K562 (cell line): ENCODE measurements at regions not wholly inside any gene's neighbourhood (a gene's known extent, or its start where the extent isn't known, plus 50 kb on each side); places are given as distances from the start of the nearest gene placed in this dataset.

Experiments
- ATAC-seq: fragments of 200-7000 bp; cut with Tn5 transposase; 3 replicates; pipeline ENCODE4 v1.9.1; 2020; ENCODE audit warnings: moderate library complexity
- BruUV-seq: library from RNA; stranded (reverse); fragments of 400-500 nt; replicated peaks from 2 replicates; lab custom pipeline; 2021; lab: Mats Ljungman, UMichigan
- CTCF ChIA-PET: fragments of 300-600 bp; formaldehyde crosslinking; extraction: SDS; loops from one replicate; lab custom pipeline; 2021; ENCODE audit warnings: low intra/inter-chr PET ratio; lab: Yijun Ruan, JAX
- POLR2A ChIA-PET: fragments of 300-600, 350-650 bp; sonication (Branson Sonifier 250); formaldehyde crosslinking; extraction: SDS; loops from one replicate; lab custom pipeline; 2021; ENCODE audit warnings: antibody characterized with exemption, inconsistent platforms; lab: Yijun Ruan, JAX
- DNase-seq, 4 experiments: peaks; one replicate each; pipeline versions ENCODE4 v3.0.0 to v3.0.0-alpha.2; 2011 to 2018; ENCODE audit warnings: low spot score in 3 of 4, mixed read lengths in 3 of 4; ENCODE audit errors: extremely low read depth in 1 of 4
- FAIRE-seq: peaks from 2 replicates; lab custom pipeline; 2011; peaks lifted over from hg19 to GRCh38; lab: Jason Lieb, UNC
- H2AFZ ChIP-seq: 2 replicates; pipeline ENCODE4 v1.6.0; 2011; ENCODE audit warnings: low read depth, low read length, control low read depth, inconsistent platforms
- H3K27ac ChIP-seq: fragments of 200-600 bp; 3 replicates; pipeline ENCODE4 v1.8.0; 2011; ENCODE audit warnings: low read depth, mild to moderate bottlenecking, control low read depth, inconsistent platforms, low read length, moderate library complexity, mixed read lengths; ENCODE audit errors: extremely low read depth
- H3K27me3 ChIP-seq, 2 experiments: fragments of 300-600 bp in 1 of 2; 2 replicates in 1 of 2; 3 replicates in 1 of 2; pipeline versions ENCODE4 v1.6.0 to v1.8.0; 2011; ENCODE audit warnings: inconsistent platforms in 2 of 2, low read length in 2 of 2, mild to moderate bottlenecking in 1 of 2, mixed read lengths in 1 of 2, moderate library complexity in 1 of 2; ENCODE audit not compliant: control insufficient read depth in 2 of 2, insufficient read depth in 2 of 2
- H3K36me3 ChIP-seq: fragments of 300-600 bp; 3 replicates; pipeline ENCODE4 v1.8.0; 2011; ENCODE audit warnings: mild to moderate bottlenecking, low read length, inconsistent platforms; ENCODE audit not compliant: control insufficient read depth, insufficient read depth
- H3K4me1 ChIP-seq, 2 experiments: fragments of 200-600 bp in 1 of 2; replicated peaks in 1 of 2; 2 replicates in 1 of 2; 3 replicates in 1 of 2; pipeline versions ENCODE4 v1.5.1 to v1.8.0; 2011; ENCODE audit warnings: inconsistent platforms in 2 of 2, low read length in 2 of 2, mild to moderate bottlenecking in 1 of 2, mixed read lengths in 1 of 2, moderate library complexity in 1 of 2; ENCODE audit not compliant: control insufficient read depth in 2 of 2, insufficient read depth in 2 of 2
- H3K4me2 ChIP-seq: 2 replicates; pipeline ENCODE4 v1.6.1; 2011; ENCODE audit warnings: low read length, control low read depth, inconsistent platforms, mixed read lengths; ENCODE audit not compliant: insufficient read depth
- H3K4me3 ChIP-seq: fragments of 200-600 bp; sonication (generic), shearing (Covaris generic); 2 replicates; pipeline ENCODE4 v1.5.1; 2016; ENCODE audit warnings: control low read depth, inconsistent platforms
- H3K79me2 ChIP-seq: fragments of 200-600 bp; 3 replicates; pipeline ENCODE4 v1.8.0; 2011; ENCODE audit warnings: low read length, inconsistent platforms; ENCODE audit not compliant: control insufficient read depth, insufficient read depth
- H3K9ac ChIP-seq, 2 experiments: 2 replicates each; pipeline versions ENCODE4 v1.6.0 to v1.6.1; 2011; ENCODE audit warnings: low read depth in 2 of 2, low read length in 2 of 2, control low read depth in 1 of 2, inconsistent platforms in 1 of 2, mild to moderate bottlenecking in 1 of 2, mixed read lengths in 1 of 2; ENCODE audit not compliant: insufficient read depth in 1 of 2
- H3K9me1 ChIP-seq: one replicate; pipeline ENCODE4 v1.6.0; 2011; ENCODE audit warnings: inconsistent platforms, mild to moderate bottlenecking, low read length, moderate library complexity; ENCODE audit not compliant: control insufficient read depth, insufficient read depth
- H3K9me3 ChIP-seq: replicated peaks from 2 replicates; pipeline ENCODE4 v1.5.1; 2011; ENCODE audit warnings: low read depth, low read length, inconsistent platforms; ENCODE audit not compliant: control insufficient read depth, insufficient read depth
- H4K20me1 ChIP-seq: replicated peaks from 2 replicates; pipeline ENCODE4 v1.6.1; 2011; ENCODE audit warnings: low read length, inconsistent platforms, mixed read lengths; ENCODE audit not compliant: control insufficient read depth, insufficient read depth
- CBFB ChIP-seq: sonication (generic); formaldehyde crosslinking; IDR thresholded peaks from 2 replicates; pipeline ENCODE4 v1.4.0; 2020; ENCODE audit warnings: mild to moderate bottlenecking, missing genetic modification reagents
- CEBPB ChIP-seq: fragments of 450-650 bp; IDR thresholded peaks from 2 replicates; pipeline ENCODE4 v1.6.1; 2016; ENCODE audit warnings: missing genetic modification characterization, missing compliant biosample characterization
- DMBX1 ChIP-seq: fragments of 250-450 bp; sonication (Bioruptor Pico); IDR thresholded peaks from 2 replicates; pipeline ENCODE4 v1.8.0; 2022; ENCODE audit warnings: inconsistent platforms, mild to moderate bottlenecking, moderate library complexity, borderline replicate concordance
- ESRRB ChIP-seq: fragments of 250-450 bp; sonication (Bioruptor Pico); IDR thresholded peaks from 2 replicates; pipeline ENCODE4 v1.5.0; 2020; ENCODE audit warnings: mild to moderate bottlenecking, moderate library complexity, borderline replicate concordance
- GATAD2A ChIP-seq: fragments of 450-650 bp; IDR thresholded peaks from 2 replicates; pipeline ENCODE4 v1.6.1; 2017
- MAFF ChIP-seq: IDR thresholded peaks from 2 replicates; pipeline ENCODE4 v1.6.1; 2012; ENCODE audit warnings: low read length, improper control_type of control experiment
- MAZ ChIP-seq, 2 experiments: fragments of 450-650 bp in 1 of 2; sonication (generic) in 1 of 2; formaldehyde crosslinking; IDR thresholded peaks in 1 of 2; conservative IDR thresholded peaks in 1 of 2; 2 replicates each; pipeline versions ENCODE4 v1.4.0 to v1.5.0; 2020; ENCODE audit warnings: mild to moderate bottlenecking in 1 of 2, missing genetic modification reagents in 1 of 2
- PML ChIP-seq: IDR thresholded peaks from 2 replicates; pipeline ENCODE4 v1.6.1; 2012; ENCODE audit warnings: low read length, inconsistent platforms
- ZFP30 ChIP-seq: fragments of 250-450 bp; sonication (Bioruptor Pico); IDR thresholded peaks from 2 replicates; pipeline ENCODE4 v1.8.0; 2022; ENCODE audit warnings: moderate library complexity, mild to moderate bottlenecking, inconsistent platforms, borderline replicate concordance
- ZNF263 ChIP-seq: sonication (generic); formaldehyde crosslinking; IDR thresholded peaks from 2 replicates; pipeline ENCODE4 v1.8.0; 2022; ENCODE audit warnings: mild to moderate bottlenecking, missing genetic modification reagents, borderline replicate concordance
- WGBS: fragments of 100-300 bp; shearing (Covaris generic); methylation state at CpG from one replicate; pipeline ENCODE4 v1.1.6; 2016; ENCODE audit warnings: low coverage, mixed read lengths; ENCODE audit not compliant: insufficient coverage; ENCODE audit errors: missing lambda C conversion rate; 5-methylcytosine and 5-hydroxymethylcytosine counted together
- in situ Hi-C: fragments of 300-500 bp; cut with MboI; formaldehyde crosslinking; loops from 4 replicates; pipeline ENCODE4 v1.15.0; 2018; ENCODE audit warnings: inconsistent platforms, mixed read lengths
- intact Hi-C: fragments of 100-400 bp; cut with micrococcal nuclease; formaldehyde crosslinking; loops from 2 replicates; pipeline ENCODE4 v1.14.2; 2022
- TF ChIP-seq, protein P1 (sequence below): sonication (generic); formaldehyde crosslinking; IDR thresholded peaks from 2 replicates; pipeline ENCODE4 v1.4.0; 2020; ENCODE audit warnings: mild to moderate bottlenecking, missing genetic modification reagents
- TF ChIP-seq, protein P2 (sequence below): fragments of 250-450 bp; sonication (Bioruptor Pico); IDR thresholded peaks from 2 replicates; pipeline ENCODE4 v1.4.0; 2020; ENCODE audit warnings: borderline replicate concordance
- TF ChIP-seq, protein P3 (sequence below): fragments of 250-450 bp; sonication (Bioruptor Pico); IDR thresholded peaks from 2 replicates; pipeline ENCODE4 v1.4.0; 2020

DNA sequence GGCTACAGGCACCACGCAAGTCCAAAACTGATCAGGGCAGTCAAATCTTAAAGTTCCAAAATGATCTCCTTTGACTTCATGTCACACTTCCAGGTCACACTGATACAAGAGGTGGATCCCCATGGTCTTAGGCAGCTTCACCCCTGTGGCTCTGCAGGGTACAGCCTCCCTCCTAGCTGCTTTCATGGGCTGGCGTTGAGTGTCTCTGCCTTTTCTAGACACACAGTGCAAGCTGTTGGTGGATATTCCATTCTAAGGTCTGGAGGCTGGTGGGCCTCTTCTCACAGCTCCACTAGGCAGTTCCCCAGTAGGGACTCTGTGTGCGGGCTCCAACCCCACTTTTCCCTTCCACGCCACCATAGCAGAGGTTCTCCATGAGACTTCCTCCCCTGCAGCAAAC lies 838.2 kb upstream of the CHAC2 start:
- TF ChIP-seq, protein P1, sequence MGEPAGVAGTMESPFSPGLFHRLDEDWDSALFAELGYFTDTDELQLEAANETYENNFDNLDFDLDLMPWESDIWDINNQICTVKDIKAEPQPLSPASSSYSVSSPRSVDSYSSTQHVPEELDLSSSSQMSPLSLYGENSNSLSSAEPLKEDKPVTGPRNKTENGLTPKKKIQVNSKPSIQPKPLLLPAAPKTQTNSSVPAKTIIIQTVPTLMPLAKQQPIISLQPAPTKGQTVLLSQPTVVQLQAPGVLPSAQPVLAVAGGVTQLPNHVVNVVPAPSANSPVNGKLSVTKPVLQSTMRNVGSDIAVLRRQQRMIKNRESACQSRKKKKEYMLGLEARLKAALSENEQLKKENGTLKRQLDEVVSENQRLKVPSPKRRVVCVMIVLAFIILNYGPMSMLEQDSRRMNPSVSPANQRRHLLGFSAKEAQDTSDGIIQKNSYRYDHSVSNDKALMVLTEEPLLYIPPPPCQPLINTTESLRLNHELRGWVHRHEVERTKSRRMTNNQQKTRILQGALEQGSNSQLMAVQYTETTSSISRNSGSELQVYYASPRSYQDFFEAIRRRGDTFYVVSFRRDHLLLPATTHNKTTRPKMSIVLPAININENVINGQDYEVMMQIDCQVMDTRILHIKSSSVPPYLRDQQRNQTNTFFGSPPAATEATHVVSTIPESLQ (CRISPR knock-in tag) = no peak
- TF ChIP-seq ZFP30 (CRISPR knock-in tag) (no peak), ZNF263 (CRISPR knock-in tag) (no peak), CBFB (CRISPR knock-in tag) (no peak), MAFF (no peak), PML (no peak), ESRRB (CRISPR knock-in tag) (no peak), CEBPB (tag) (no peak), MAZ (CRISPR knock-in tag; conservative IDR thresholded peaks at IDR 0.05 in 1 of 2, IDR thresholded peaks at IDR 0.05 in 1 of 2) (no peak), DMBX1 (CRISPR knock-in tag) (no peak), GATAD2A (no peak)
- TF ChIP-seq, protein P2, sequence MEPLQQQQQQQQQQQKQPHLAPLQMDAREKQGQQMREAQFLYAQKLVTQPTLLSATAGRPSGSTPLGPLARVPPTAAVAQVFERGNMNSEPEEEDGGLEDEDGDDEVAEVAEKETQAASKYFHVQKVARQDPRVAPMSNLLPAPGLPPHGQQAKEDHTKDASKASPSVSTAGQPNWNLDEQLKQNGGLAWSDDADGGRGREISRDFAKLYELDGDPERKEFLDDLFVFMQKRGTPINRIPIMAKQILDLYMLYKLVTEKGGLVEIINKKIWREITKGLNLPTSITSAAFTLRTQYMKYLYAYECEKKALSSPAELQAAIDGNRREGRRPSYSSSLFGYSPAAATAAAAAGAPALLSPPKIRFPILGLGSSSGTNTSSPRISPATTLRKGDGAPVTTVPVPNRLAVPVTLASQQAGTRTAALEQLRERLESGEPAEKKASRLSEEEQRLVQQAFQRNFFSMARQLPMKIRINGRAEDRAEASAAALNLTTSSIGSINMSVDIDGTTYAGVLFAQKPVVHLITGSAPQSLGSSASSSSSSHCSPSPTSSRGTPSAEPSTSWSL (CRISPR knock-in tag) = no peak
- TF ChIP-seq, protein P3, sequence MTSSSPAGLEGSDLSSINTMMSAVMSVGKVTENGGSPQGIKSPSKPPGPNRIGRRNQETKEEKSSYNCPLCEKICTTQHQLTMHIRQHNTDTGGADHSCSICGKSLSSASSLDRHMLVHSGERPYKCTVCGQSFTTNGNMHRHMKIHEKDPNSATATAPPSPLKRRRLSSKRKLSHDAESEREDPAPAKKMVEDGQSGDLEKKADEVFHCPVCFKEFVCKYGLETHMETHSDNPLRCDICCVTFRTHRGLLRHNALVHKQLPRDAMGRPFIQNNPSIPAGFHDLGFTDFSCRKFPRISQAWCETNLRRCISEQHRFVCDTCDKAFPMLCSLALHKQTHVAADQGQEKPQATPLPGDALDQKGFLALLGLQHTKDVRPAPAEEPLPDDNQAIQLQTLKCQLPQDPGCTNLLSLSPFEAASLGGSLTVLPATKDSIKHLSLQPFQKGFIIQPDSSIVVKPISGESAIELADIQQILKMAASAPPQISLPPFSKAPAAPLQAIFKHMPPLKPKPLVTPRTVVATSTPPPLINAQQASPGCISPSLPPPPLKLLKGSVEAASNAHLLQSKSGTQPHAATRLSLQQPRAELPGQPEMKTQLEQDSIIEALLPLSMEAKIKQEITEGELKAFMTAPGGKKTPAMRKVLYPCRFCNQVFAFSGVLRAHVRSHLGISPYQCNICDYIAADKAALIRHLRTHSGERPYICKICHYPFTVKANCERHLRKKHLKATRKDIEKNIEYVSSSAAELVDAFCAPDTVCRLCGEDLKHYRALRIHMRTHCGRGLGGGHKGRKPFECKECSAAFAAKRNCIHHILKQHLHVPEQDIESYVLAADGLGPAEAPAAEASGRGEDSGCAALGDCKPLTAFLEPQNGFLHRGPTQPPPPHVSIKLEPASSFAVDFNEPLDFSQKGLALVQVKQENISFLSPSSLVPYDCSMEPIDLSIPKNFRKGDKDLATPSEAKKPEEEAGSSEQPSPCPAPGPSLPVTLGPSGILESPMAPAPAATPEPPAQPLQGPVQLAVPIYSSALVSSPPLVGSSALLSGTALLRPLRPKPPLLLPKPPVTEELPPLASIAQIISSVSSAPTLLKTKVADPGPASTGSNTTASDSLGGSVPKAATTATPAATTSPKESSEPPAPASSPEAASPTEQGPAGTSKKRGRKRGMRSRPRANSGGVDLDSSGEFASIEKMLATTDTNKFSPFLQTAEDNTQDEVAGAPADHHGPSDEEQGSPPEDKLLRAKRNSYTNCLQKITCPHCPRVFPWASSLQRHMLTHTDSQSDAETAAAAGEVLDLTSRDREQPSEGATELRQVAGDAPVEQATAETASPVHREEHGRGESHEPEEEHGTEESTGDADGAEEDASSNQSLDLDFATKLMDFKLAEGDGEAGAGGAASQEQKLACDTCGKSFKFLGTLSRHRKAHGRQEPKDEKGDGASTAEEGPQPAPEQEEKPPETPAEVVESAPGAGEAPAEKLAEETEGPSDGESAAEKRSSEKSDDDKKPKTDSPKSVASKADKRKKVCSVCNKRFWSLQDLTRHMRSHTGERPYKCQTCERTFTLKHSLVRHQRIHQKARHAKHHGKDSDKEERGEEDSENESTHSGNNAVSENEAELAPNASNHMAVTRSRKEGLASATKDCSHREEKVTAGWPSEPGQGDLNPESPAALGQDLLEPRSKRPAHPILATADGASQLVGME (CRISPR knock-in tag) = no peak
- Histone ChIP-seq H3K9me1 (no peaks in the 10 kb centered on the region), H3K4me3 (no peak overlapping the region), H3K9me3 (0 out of 2 replicates have a peak, but pooled peaks cover 2% of the 10 kb centered on the region), H3K4me1 (no peaks in the 10 kb centered on the region), H3K4me2 (no peak overlapping the region), H3K27me3 (no peaks in the 10 kb centered on the region), H3K27ac (no peak overlapping the region), H3K9ac (no peak overlapping the region), H3K79me2 (no peaks in the 10 kb centered on the region), H4K20me1 (no peaks in the 10 kb centered on the region), H2AFZ (no peak overlapping the region), H3K36me3 (no peaks in the 10 kb centered on the region)
- 0% methylated on average over 4 of the region's 4 CpGs for WGBS
- in situ Hi-C loops (no loop called here), intact Hi-C loops (no loop called here)
- no peak for ATAC-seq
- CTCF ChIA-PET = no interaction called here
- no TSS peak for BruUV-seq
- POLR2A ChIA-PET = no interaction called here
- DNase-seq = no peak
- no peak for FAIRE-seq
